ENCODE measurements at regions not wholly inside any gene's neighbourhood (a gene's known extent, or its start where the extent isn't known, plus 50 kb on each side); places are given as distances from the start of the nearest gene placed in this dataset.
"Not testable (repeated sequence)": the region's sequence is repeated elsewhere in the genome, so short reads cannot be mapped to it uniquely, and the experiment has no call there.

DNA sequence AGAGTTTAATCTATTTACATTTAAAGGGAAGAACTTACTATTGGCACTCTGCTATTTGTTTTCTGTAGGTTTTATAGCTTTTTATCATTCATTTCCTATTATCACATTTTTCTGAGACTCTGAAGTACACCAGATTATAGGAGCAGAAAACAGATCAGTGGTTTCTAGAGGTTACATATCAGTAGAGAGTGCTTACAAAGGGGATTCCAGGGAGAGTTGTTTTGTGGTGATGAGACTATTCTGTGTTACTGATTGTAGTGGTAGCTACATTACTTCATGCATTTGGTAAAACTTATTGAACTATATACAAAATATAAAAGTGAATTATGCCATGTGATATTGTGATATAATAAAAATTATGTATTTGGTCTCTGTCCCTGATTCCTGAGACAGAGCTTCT lies 259.2 kb downstream of the SPATA31A6 start:
- TF ChIP-seq, protein P1, sequence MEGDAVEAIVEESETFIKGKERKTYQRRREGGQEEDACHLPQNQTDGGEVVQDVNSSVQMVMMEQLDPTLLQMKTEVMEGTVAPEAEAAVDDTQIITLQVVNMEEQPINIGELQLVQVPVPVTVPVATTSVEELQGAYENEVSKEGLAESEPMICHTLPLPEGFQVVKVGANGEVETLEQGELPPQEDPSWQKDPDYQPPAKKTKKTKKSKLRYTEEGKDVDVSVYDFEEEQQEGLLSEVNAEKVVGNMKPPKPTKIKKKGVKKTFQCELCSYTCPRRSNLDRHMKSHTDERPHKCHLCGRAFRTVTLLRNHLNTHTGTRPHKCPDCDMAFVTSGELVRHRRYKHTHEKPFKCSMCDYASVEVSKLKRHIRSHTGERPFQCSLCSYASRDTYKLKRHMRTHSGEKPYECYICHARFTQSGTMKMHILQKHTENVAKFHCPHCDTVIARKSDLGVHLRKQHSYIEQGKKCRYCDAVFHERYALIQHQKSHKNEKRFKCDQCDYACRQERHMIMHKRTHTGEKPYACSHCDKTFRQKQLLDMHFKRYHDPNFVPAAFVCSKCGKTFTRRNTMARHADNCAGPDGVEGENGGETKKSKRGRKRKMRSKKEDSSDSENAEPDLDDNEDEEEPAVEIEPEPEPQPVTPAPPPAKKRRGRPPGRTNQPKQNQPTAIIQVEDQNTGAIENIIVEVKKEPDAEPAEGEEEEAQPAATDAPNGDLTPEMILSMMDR (IDR thresholded peaks at IDR 0.05), result not testable (repeated sequence)
- not testable (repeated sequence) for TF ChIP-seq POLR2A (IDR thresholded peaks at IDR 0.05)
